IMR-90 (cell line): ENCODE measurements at regions not wholly inside any gene's neighbourhood (a gene's known extent, or its start where the extent isn't known, plus 50 kb on each side); places are given as distances from the start of the nearest gene placed in this dataset.

ENCODE experiments used
- ATAC-seq: fragments of 200-7000 bp; cut with Tn5 transposase; 2 replicates; pipeline ENCODE4 v1.9.1; 2020; ENCODE audit warnings: low read depth, mild to moderate bottlenecking, moderate library complexity
- BruUV-seq: library from RNA; stranded (reverse); fragments of 400-500 nt; replicated peaks from 2 replicates; lab custom pipeline; 2021; lab: Mats Ljungman, UMichigan
- CTCF ChIA-PET: fragments of 300-600 bp; formaldehyde crosslinking; extraction: SDS; loops from one replicate; lab custom pipeline; 2021; ENCODE audit warnings: antibody characterized with exemption; lab: Yijun Ruan, JAX
- POLR2A ChIA-PET: fragments of 300-600 bp; sonication (Branson Sonifier 250); formaldehyde crosslinking; loops from one replicate; lab custom pipeline; 2022; ENCODE audit warnings: antibody characterized with exemption; ENCODE audit not compliant: unreplicated experiment; lab: Charles Lee
- DNase-seq: peaks from one replicate; pipeline ENCODE4 v3.0.0; 2013
- H2AFZ ChIP-seq: replicated peaks from 2 replicates; pipeline ENCODE3; 2013; ENCODE audit warnings: low read length, mild to moderate bottlenecking; ENCODE audit not compliant: poor library complexity
- H2AK5ac ChIP-seq: 2 replicates; pipeline ENCODE4 v1.6.1; 2013; ENCODE audit warnings: low read depth, low read length, inconsistent platforms
- H2AK9ac ChIP-seq: replicated peaks from 2 replicates; pipeline ENCODE3; 2013; ENCODE audit warnings: mild to moderate bottlenecking, low read depth, low read length, moderate library complexity; ENCODE audit not compliant: poor library complexity
- H2BK120ac ChIP-seq: 2 replicates; pipeline ENCODE4 v1.6.1; 2013; ENCODE audit warnings: low read depth, low read length, inconsistent platforms
- H2BK15ac ChIP-seq: 3 replicates; pipeline ENCODE4 v1.6.1; 2013; ENCODE audit warnings: low read depth, low read length, inconsistent platforms
- H2BK20ac ChIP-seq: 2 replicates; pipeline ENCODE4 v1.6.1; 2013; ENCODE audit warnings: low read depth, mild to moderate bottlenecking, inconsistent platforms, low read length, moderate library complexity
- H2BK5ac ChIP-seq: 2 replicates; pipeline ENCODE4 v1.6.1; 2013; ENCODE audit warnings: mild to moderate bottlenecking, low read depth, low read length, inconsistent platforms; ENCODE audit not compliant: poor library complexity, severe bottlenecking
- H3K14ac ChIP-seq: replicated peaks from 2 replicates; pipeline ENCODE4 v1.6.1; 2013; ENCODE audit warnings: low read depth, low read length, inconsistent platforms
- H3K18ac ChIP-seq: 2 replicates; pipeline ENCODE4 v1.6.1; 2013; ENCODE audit warnings: low read depth, low read length, control low read depth
- H3K23ac ChIP-seq: 2 replicates; pipeline ENCODE4 v1.6.1; 2013; ENCODE audit warnings: low read depth, low read length, inconsistent platforms
- H3K27ac ChIP-seq: 2 replicates; pipeline ENCODE4 v1.5.1; 2013; ENCODE audit warnings: mild to moderate bottlenecking, control low read depth, low read length; ENCODE audit not compliant: insufficient read depth
- H3K27me3 ChIP-seq: 2 replicates; pipeline ENCODE4 v1.6.1; 2013; ENCODE audit warnings: low read length; ENCODE audit not compliant: control insufficient read depth, insufficient read depth
- H3K36me3 ChIP-seq: 2 replicates; pipeline ENCODE4 v1.6.1; 2013; ENCODE audit warnings: low read length, mixed read lengths; ENCODE audit not compliant: control insufficient read depth, insufficient read depth
- H3K4ac ChIP-seq: 2 replicates; pipeline ENCODE4 v1.6.1; 2013; ENCODE audit warnings: low read depth, low read length, inconsistent platforms
- H3K4me1 ChIP-seq: 2 replicates; pipeline ENCODE4 v1.6.1; 2013; ENCODE audit warnings: low read length, mixed read lengths; ENCODE audit not compliant: control insufficient read depth, insufficient read depth
- H3K4me2 ChIP-seq: 2 replicates; pipeline ENCODE4 v1.6.1; 2013; ENCODE audit warnings: low read depth, mild to moderate bottlenecking, control low read depth, low read length, moderate library complexity
- H3K4me3 ChIP-seq: 2 replicates; pipeline ENCODE4 v1.5.1; 2013; ENCODE audit warnings: low read depth, mild to moderate bottlenecking, control low read depth, low read length, moderate library complexity; ENCODE audit not compliant: insufficient read depth
- H3K56ac ChIP-seq: 2 replicates; pipeline ENCODE4 v1.6.1; 2013; ENCODE audit warnings: low read length, inconsistent platforms; ENCODE audit not compliant: insufficient read depth; ENCODE audit errors: extremely low read depth
- H3K79me1 ChIP-seq, 2 experiments: 2 replicates each; pipeline ENCODE4 v1.6.1; 2013; ENCODE audit warnings: low read length in 2 of 2, inconsistent platforms in 1 of 2, low read depth in 1 of 2
- H3K9ac ChIP-seq: 2 replicates; pipeline ENCODE4 v1.6.1; 2013; ENCODE audit warnings: low read depth, low read length, control low read depth
- H3K9me1 ChIP-seq: 2 replicates; pipeline ENCODE4 v1.6.1; 2013; ENCODE audit warnings: low read length, inconsistent platforms; ENCODE audit not compliant: insufficient read depth
- H3K9me3 ChIP-seq: 2 replicates; pipeline ENCODE4 v1.6.1; 2013; ENCODE audit warnings: low read length; ENCODE audit not compliant: control insufficient read depth, insufficient read depth
- H4K20me1 ChIP-seq: 2 replicates; pipeline ENCODE4 v1.6.1; 2013; ENCODE audit warnings: low read length, inconsistent platforms; ENCODE audit not compliant: insufficient read depth
- H4K5ac ChIP-seq: 2 replicates; pipeline ENCODE4 v1.6.1; 2013; ENCODE audit warnings: mild to moderate bottlenecking, low read depth, low read length, control low read depth
- H4K8ac ChIP-seq, 2 experiments: 2 replicates each; pipeline ENCODE4 v1.6.1; 2013; ENCODE audit warnings: low read depth in 2 of 2, low read length in 2 of 2, control low read depth in 1 of 2, inconsistent platforms in 1 of 2
- H4K91ac ChIP-seq: 2 replicates; pipeline ENCODE4 v1.6.1; 2013; ENCODE audit warnings: low read depth, low read length, inconsistent platforms; ENCODE audit not compliant: insufficient read depth
- BHLHE40 ChIP-seq: fragments of 150-350 bp; IDR thresholded peaks from 2 replicates; pipeline ENCODE4 v1.6.1; 2016; ENCODE audit warnings: mild to moderate bottlenecking, low read depth, low read length
- CTCF ChIP-seq: conservative IDR thresholded peaks from 2 replicates; pipeline ENCODE4 v1.5.1; 2012; ENCODE audit warnings: mild to moderate bottlenecking, low read depth, low read length, improper control_type of control experiment
- MAZ ChIP-seq: IDR thresholded peaks from 2 replicates; pipeline ENCODE4 v1.6.1; 2012; ENCODE audit warnings: low read depth, mild to moderate bottlenecking, low read length, improper control_type of control experiment, moderate library complexity, borderline replicate concordance
- MXI1 ChIP-seq: IDR thresholded peaks from 2 replicates; pipeline ENCODE4 v1.6.1; 2012; ENCODE audit warnings: low read depth, mild to moderate bottlenecking, low read length, moderate library complexity, borderline replicate concordance
- NFE2L2 ChIP-seq: fragments of 150-350 bp; IDR thresholded peaks from 2 replicates; pipeline ENCODE4 v1.6.1; 2016; ENCODE audit warnings: low read depth, mild to moderate bottlenecking, low read length
- POLR2A ChIP-seq: IDR thresholded peaks from 2 replicates; pipeline ENCODE4 v1.6.1; 2012; ENCODE audit warnings: mild to moderate bottlenecking, low read depth, low read length
- RAD21 ChIP-seq: IDR thresholded peaks from 2 replicates; pipeline ENCODE4 v1.6.1; 2012; ENCODE audit warnings: low read length, improper control_type of control experiment
- RCOR1 ChIP-seq: IDR thresholded peaks from 2 replicates; pipeline ENCODE4 v1.6.1; 2012; ENCODE audit warnings: mild to moderate bottlenecking, low read length, improper control_type of control experiment; ENCODE audit not compliant: insufficient replicate concordance
- RFX5 ChIP-seq: IDR thresholded peaks from 2 replicates; pipeline ENCODE4 v1.8.0; 2012; ENCODE audit warnings: low read depth, mild to moderate bottlenecking, low read length, moderate library complexity
- WGBS, 2 experiments: methylation state at CpG; one replicate each; pipeline versions ENCODE4 v1.1.5 to v1.1.7; 2013; ENCODE audit warnings: missing lambda C conversion rate in 2 of 2; ENCODE audit not compliant: insufficient read length in 1 of 2; ENCODE audit errors: extremely low coverage in 2 of 2; 5-methylcytosine and 5-hydroxymethylcytosine counted together
- dilution Hi-C: fragments of 300-500 bp; cut with HindIII; formaldehyde crosslinking; loops from one replicate; pipeline ENCODE4 v1.14.3; 2018; ENCODE audit warnings: low sequenced_read_pairs; ENCODE audit not compliant: unreplicated experiment
- in situ Hi-C: fragments of 300-500 bp; cut with MboI; formaldehyde crosslinking; loops from 3 replicates; pipeline ENCODE4 v1.14.3; 2019; ENCODE audit warnings: low sequenced_read_pairs, inconsistent platforms, mixed read lengths
- intact Hi-C: fragments of 100-400 bp; cut with micrococcal nuclease; formaldehyde crosslinking; loops from 2 replicates; pipeline ENCODE4 v1.10.0; 2022
- TF ChIP-seq, protein P1 (sequence below): fragments of 150-350 bp; IDR thresholded peaks from 2 replicates; pipeline ENCODE4 v1.6.1; 2016; ENCODE audit warnings: low read depth, mild to moderate bottlenecking, low read length, moderate library complexity, borderline replicate concordance
- TF ChIP-seq, protein P2 (sequence below): fragments of 150-350 bp; IDR thresholded peaks from 2 replicates; pipeline ENCODE4 v1.6.1; 2017; ENCODE audit warnings: mild to moderate bottlenecking, antibody characterized with exemption, low read length, low read depth

DNA sequence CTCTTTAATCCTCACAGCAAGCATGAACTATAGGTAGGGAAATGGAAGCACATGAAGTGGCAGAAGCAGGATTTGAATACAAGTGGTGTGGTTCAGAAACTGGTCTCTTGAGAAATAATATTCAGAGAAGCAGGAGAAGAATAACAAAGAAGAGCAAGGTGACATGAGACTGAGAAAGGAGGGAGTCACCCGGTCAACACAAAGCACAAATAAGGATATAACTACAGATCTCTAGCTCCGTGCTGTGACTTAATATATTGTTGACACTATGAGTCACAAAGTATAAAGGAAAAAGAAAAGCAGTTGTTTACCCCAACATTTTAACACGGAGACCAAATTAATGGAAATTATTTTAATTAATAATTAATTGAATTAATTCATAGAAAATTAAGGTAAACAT lies 204.5 kb downstream of the CPE start:
- no peak for DNase-seq
- no peak overlapping the region for H3K14ac ChIP-seq
- in situ Hi-C loops, result no loop called here
- no CpG with 5 or more reads among the region's 3 CpGs for WGBS, 2 experiments
- H3K36me3 ChIP-seq, result no peaks in the 10 kb centered on the region
- TF ChIP-seq RAD21 (no peak), BHLHE40 (no peak), RFX5 (no peak), CTCF (no peak), NFE2L2 (no peak), MXI1 (no peak), MAZ (no peak), RCOR1 (no peak), POLR2A (no peak)
- TF ChIP-seq, protein P1, sequence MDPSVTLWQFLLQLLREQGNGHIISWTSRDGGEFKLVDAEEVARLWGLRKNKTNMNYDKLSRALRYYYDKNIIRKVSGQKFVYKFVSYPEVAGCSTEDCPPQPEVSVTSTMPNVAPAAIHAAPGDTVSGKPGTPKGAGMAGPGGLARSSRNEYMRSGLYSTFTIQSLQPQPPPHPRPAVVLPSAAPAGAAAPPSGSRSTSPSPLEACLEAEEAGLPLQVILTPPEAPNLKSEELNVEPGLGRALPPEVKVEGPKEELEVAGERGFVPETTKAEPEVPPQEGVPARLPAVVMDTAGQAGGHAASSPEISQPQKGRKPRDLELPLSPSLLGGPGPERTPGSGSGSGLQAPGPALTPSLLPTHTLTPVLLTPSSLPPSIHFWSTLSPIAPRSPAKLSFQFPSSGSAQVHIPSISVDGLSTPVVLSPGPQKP, result no peak
- TF ChIP-seq, protein P2, sequence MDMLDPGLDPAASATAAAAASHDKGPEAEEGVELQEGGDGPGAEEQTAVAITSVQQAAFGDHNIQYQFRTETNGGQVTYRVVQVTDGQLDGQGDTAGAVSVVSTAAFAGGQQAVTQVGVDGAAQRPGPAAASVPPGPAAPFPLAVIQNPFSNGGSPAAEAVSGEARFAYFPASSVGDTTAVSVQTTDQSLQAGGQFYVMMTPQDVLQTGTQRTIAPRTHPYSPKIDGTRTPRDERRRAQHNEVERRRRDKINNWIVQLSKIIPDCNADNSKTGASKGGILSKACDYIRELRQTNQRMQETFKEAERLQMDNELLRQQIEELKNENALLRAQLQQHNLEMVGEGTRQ, result no peak
- H4K91ac ChIP-seq, result no peak overlapping the region
- no peak for ATAC-seq
- POLR2A ChIA-PET, result no interaction called here
- no peaks in the 10 kb centered on the region for H3K4me1 ChIP-seq
- no peak overlapping the region for H3K23ac ChIP-seq
- CTCF ChIA-PET, result no interaction called here
- H3K9ac ChIP-seq, result no peak overlapping the region
- no peaks in the 10 kb centered on the region for H3K79me1 ChIP-seq
- 0 out of 2 replicates have a peak, but pooled peaks cover 4% of the 10 kb centered on the region for H3K9me3 ChIP-seq
- no peak overlapping the region for H2BK20ac ChIP-seq
- dilution Hi-C loops, result no loop called here
- no peak overlapping the region for H2AFZ ChIP-seq
- H3K9me1 ChIP-seq, result no peaks in the 10 kb centered on the region
- no peak overlapping the region for H2AK9ac ChIP-seq
- no peak overlapping the region for H2BK120ac ChIP-seq
- no peak overlapping the region for H3K27ac ChIP-seq
- no peaks in the 10 kb centered on the region for H3K27me3 ChIP-seq
- no peak overlapping the region for H3K18ac ChIP-seq
- no peak overlapping the region for H4K5ac ChIP-seq
- H4K8ac ChIP-seq, result no peak overlapping the region
- H3K4me3 ChIP-seq, result no peak overlapping the region
- no TSS peak for BruUV-seq
- intact Hi-C loops, result no loop called here
- no peaks in the 10 kb centered on the region for H4K20me1 ChIP-seq
- H2BK5ac ChIP-seq, result no peak overlapping the region
- no peak overlapping the region for H3K56ac ChIP-seq
- no peak overlapping the region for H3K4me2 ChIP-seq
- no peak overlapping the region for H2AK5ac ChIP-seq
- no peak overlapping the region for H3K4ac ChIP-seq
- H2BK15ac ChIP-seq, result no peak overlapping the region
